B cell (primary cell): ENCODE measurements at regions not wholly inside any gene's neighbourhood (a gene's known extent, or its start where the extent isn't known, plus 50 kb on each side); places are given as distances from the start of the nearest gene placed in this dataset.

Experiments used
- ATAC-seq: fragments of 200-7000 bp; cut with Tn5 transposase; one replicate; pipeline ENCODE4 v1.10.0; 2021; ENCODE audit warnings: low read depth, mild to moderate bottlenecking, moderate number of reproducible peaks, moderate library complexity
- CTCF ChIA-PET: fragments of 350-600 bp; sonication (Branson Sonifier 250); formaldehyde crosslinking; loops from one replicate; lab custom pipeline; 2021; ENCODE audit warnings: antibody characterized with exemption, inconsistent platforms; lab: Charles Lee
- POLR2A ChIA-PET: fragments of 350-600 bp; sonication (Branson Sonifier 250); formaldehyde crosslinking; loops from one replicate; lab custom pipeline; 2021; ENCODE audit warnings: antibody characterized with exemption; lab: Charles Lee
- DNase-seq: peaks from one replicate; pipeline ENCODE4 v3.0.0; 2013
- H2AFZ ChIP-seq: 2 replicates; pipeline ENCODE4 v1.6.1; 2012; ENCODE audit warnings: mild to moderate bottlenecking, low read depth, low read length; ENCODE audit not compliant: insufficient read depth, poor library complexity, severe bottlenecking
- H3K27ac ChIP-seq, 2 donors: 1 replicate in 1 of 2; 2 replicates in 1 of 2; pipeline ENCODE4 v1.5.1; 2012 to 2013; ENCODE audit warnings: low read length in 2 of 2, mild to moderate bottlenecking in 2 of 2, moderate library complexity in 1 of 2
- H3K27me3 ChIP-seq, 4 experiments: fragments of 200-600 bp in 1 of 4; sonication (generic) in 1 of 4; replicated peaks in 1 of 4; 1 replicate in 2 of 4; 2 replicates in 2 of 4; pipeline versions ENCODE4 v1.6.1 to v1.7.0; 2013 to 2016; ENCODE audit warnings: low read length in 3 of 4, mild to moderate bottlenecking in 2 of 4, mixed read lengths in 1 of 4, moderate library complexity in 1 of 4; ENCODE audit not compliant: insufficient read depth in 4 of 4, control insufficient read depth in 3 of 4; ENCODE audit errors: control extremely low read depth in 1 of 4
- H3K36me3 ChIP-seq, 2 experiments: replicated peaks in 1 of 2; 1 replicate in 1 of 2; 2 replicates in 1 of 2; pipeline versions ENCODE4 v1.6.1 to v1.7.1; 2013; ENCODE audit warnings: low read length in 1 of 2; ENCODE audit not compliant: insufficient read depth in 2 of 2, control insufficient read depth in 1 of 2; ENCODE audit errors: control extremely low read depth in 1 of 2, extremely low read depth in 1 of 2
- H3K4me1 ChIP-seq, 2 donors: fragments of 200-600 bp in 1 of 2; sonication (generic) in 1 of 2; 1 replicate in 1 of 2; 2 replicates in 1 of 2; pipeline versions ENCODE4 v1.5.1 to v1.6.1; 2013 to 2017; ENCODE audit warnings: low read length in 2 of 2; ENCODE audit not compliant: control insufficient read depth in 2 of 2, insufficient read depth in 2 of 2
- H3K4me2 ChIP-seq: replicated peaks from 2 replicates; pipeline ENCODE3; 2012; ENCODE audit warnings: mild to moderate bottlenecking, low read depth, low read length; ENCODE audit not compliant: poor library complexity, severe bottlenecking
- H3K4me3 ChIP-seq, 5 experiments: fragments of 200-600 bp in 1 of 5; sonication (generic) in 1 of 5; 1 replicate in 3 of 5; 2 replicates in 2 of 5; pipeline versions ENCODE4 v1.5.1 to v1.7.0; 2011 to 2016; ENCODE audit warnings: low read length in 4 of 5, mild to moderate bottlenecking in 4 of 5, low read depth in 2 of 5, control low read depth in 1 of 5, moderate library complexity in 1 of 5; ENCODE audit not compliant: insufficient read depth in 1 of 5; ENCODE audit errors: control extremely low read depth in 1 of 5, extremely low read depth in 1 of 5
- H3K79me2 ChIP-seq: fragments of 200-600 bp; sonication (generic); one replicate; pipeline ENCODE4 v1.6.0; 2016; ENCODE audit warnings: low read length; ENCODE audit not compliant: control insufficient read depth, insufficient read depth
- H3K9ac ChIP-seq: fragments of 200-600 bp; sonication (generic); 2 replicates; pipeline ENCODE4 v1.6.1; 2017; ENCODE audit warnings: mild to moderate bottlenecking, low read length, moderate library complexity
- H3K9me3 ChIP-seq, 3 donors: one replicate each; pipeline versions ENCODE4 v1.6.1 to v1.7.1; 2013; ENCODE audit warnings: low read length in 2 of 3; ENCODE audit not compliant: control insufficient read depth in 2 of 3, insufficient read depth in 1 of 3; ENCODE audit errors: control extremely low read depth in 1 of 3
- H4K20me1 ChIP-seq: 2 replicates; pipeline ENCODE4 v1.6.0; 2012; ENCODE audit warnings: mild to moderate bottlenecking, low read length; ENCODE audit not compliant: insufficient read depth, control insufficient read depth, poor library complexity, severe bottlenecking
- H3K27ac Mint-ChIP-seq: one replicate; pipeline ENCODE4 v1.8.0; 2021; ENCODE audit warnings: mixed read lengths
- H3K27me3 Mint-ChIP-seq: one replicate; pipeline ENCODE4 v1.8.0; 2021; ENCODE audit warnings: mixed read lengths
- H3K4me1 Mint-ChIP-seq: one replicate; pipeline ENCODE4 v1.8.0; 2021; ENCODE audit warnings: mixed read lengths
- H3K4me3 Mint-ChIP-seq: one replicate; pipeline ENCODE4 v1.8.0; 2021; ENCODE audit warnings: mixed read lengths
- H3K9me3 Mint-ChIP-seq: one replicate; pipeline ENCODE4 v1.8.0; 2022; ENCODE audit warnings: mixed read lengths; ENCODE audit not compliant: insufficient read depth
- EZH2 ChIP-seq: IDR thresholded peaks from 2 replicates; pipeline ENCODE4 v1.6.1; 2012; ENCODE audit warnings: borderline replicate concordance, low read depth, mild to moderate bottlenecking, moderate library complexity, low read length; ENCODE audit not compliant: insufficient read depth, poor library complexity, severe bottlenecking
- WGBS: methylation state at CpG from one replicate; pipeline ENCODE4 v1.1.5; 2013; ENCODE audit warnings: missing lambda C conversion rate; ENCODE audit not compliant: insufficient coverage; 5-methylcytosine and 5-hydroxymethylcytosine counted together
- intact Hi-C: fragments of 100-400 bp; cut with micrococcal nuclease; formaldehyde crosslinking; loops from one replicate; pipeline ENCODE4 v1.10.0; 2022
- TF ChIP-seq, protein P1 (sequence below): fragments of 200-600 bp; IDR thresholded peaks from one replicate; pipeline ENCODE4 v1.8.0; 2022; ENCODE audit warnings: antibody characterized with exemption, mild to moderate bottlenecking

GRCh38 chr15:39153058-39153714 is 427.7 kb upstream of the THBS1 start:
- Histone ChIP-seq H3K4me2 (no peak overlapping the region), H3K4me3 (no peak overlapping the region), H3K4me1 (no peaks in the 10 kb centered on the region), H3K27ac (no peak overlapping the region), H2AFZ (no peak overlapping the region), H3K79me2 (no peaks in the 10 kb centered on the region), H4K20me1 (no peaks in the 10 kb centered on the region), H3K9me3 (no peaks in the 10 kb centered on the region), H3K27me3 (no peaks in the 10 kb centered on the region), H3K9ac (no peak overlapping the region), H3K36me3 (no peaks in the 10 kb centered on the region)
- H3K27ac Mint-ChIP-seq, result no peak overlapping the region
- ChIA-PET POLR2A (no interaction called here), CTCF (interaction anchor here (0.7 kb wide), 1 partner anchor 393 kb away, joined by 3 read pairs; no protein-coding TSS in a partner anchor)
- H3K4me3 Mint-ChIP-seq, result no peak overlapping the region
- intact Hi-C loops, result no loop called here
- no peaks in the 10 kb centered on the region for H3K4me1 Mint-ChIP-seq
- H3K27me3 Mint-ChIP-seq, result no peaks in the 10 kb centered on the region
- WGBS, result no CpG with 5 or more reads among the region's 1 CpG
- ATAC-seq (no peak), DNase-seq (no peak)
- TF ChIP-seq EZH2, result no peak
- TF ChIP-seq, protein P1, sequence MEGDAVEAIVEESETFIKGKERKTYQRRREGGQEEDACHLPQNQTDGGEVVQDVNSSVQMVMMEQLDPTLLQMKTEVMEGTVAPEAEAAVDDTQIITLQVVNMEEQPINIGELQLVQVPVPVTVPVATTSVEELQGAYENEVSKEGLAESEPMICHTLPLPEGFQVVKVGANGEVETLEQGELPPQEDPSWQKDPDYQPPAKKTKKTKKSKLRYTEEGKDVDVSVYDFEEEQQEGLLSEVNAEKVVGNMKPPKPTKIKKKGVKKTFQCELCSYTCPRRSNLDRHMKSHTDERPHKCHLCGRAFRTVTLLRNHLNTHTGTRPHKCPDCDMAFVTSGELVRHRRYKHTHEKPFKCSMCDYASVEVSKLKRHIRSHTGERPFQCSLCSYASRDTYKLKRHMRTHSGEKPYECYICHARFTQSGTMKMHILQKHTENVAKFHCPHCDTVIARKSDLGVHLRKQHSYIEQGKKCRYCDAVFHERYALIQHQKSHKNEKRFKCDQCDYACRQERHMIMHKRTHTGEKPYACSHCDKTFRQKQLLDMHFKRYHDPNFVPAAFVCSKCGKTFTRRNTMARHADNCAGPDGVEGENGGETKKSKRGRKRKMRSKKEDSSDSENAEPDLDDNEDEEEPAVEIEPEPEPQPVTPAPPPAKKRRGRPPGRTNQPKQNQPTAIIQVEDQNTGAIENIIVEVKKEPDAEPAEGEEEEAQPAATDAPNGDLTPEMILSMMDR, result no peak
- no peaks in the 10 kb centered on the region for H3K9me3 Mint-ChIP-seq

- TF ChIP-seq, protein P1, result no peak
- no peak for TF ChIP-seq EZH2
- no peak for DNase-seq
- intact Hi-C loops, result no loop called here
- Histone ChIP-seq H3K4me1 (no peaks in the 10 kb centered on the region), H4K20me1 (no peaks in the 10 kb centered on the region), H3K27ac (no peak overlapping the region), H3K36me3 (no peaks in the 10 kb centered on the region), H2AFZ (no peak overlapping the region), H3K27me3 (no peaks in the 10 kb centered on the region), H3K9ac (no peak overlapping the region), H3K4me3 (no peak overlapping the region), H3K4me2 (no peak overlapping the region), H3K79me2 (no peaks in the 10 kb centered on the region), H3K9me3 (no peaks in the 10 kb centered on the region)
- Mint-ChIP-seq H3K27me3 (no peaks in the 10 kb centered on the region), H3K27ac (no peak overlapping the region), H3K9me3 (no peaks in the 10 kb centered on the region), H3K4me1 (no peaks in the 10 kb centered on the region), H3K4me3 (no peak overlapping the region)
- CTCF ChIA-PET, result no interaction called here
- POLR2A ChIA-PET, result no interaction called here
- no CpG with 5 or more reads among the region's 2 CpGs for WGBS
- no peak for ATAC-seq
These were observed 427.2 kb upstream of the THBS1 start for GRCh38 chr15:39153716-39154115.
